Astrocyte (in vitro differentiated cells and primary cell): ENCODE measurements at regions not wholly inside any gene's neighbourhood (a gene's known extent, or its start where the extent isn't known, plus 50 kb on each side); places are given as distances from the start of the nearest gene placed in this dataset.
A peak's percentile ranks its signal among the peaks of the same experiment; 100 is the strongest.

Experiments used
- DNase-seq: peaks from one replicate; pipeline ENCODE4 v3.0.0-alpha.2; 2010; ENCODE audit warnings: low read depth
- FAIRE-seq: peaks from 2 replicates; lab custom pipeline; 2011; peaks lifted over from hg19 to GRCh38; lab: Jason Lieb, UNC
- H2AFZ ChIP-seq: 2 replicates; pipeline ENCODE4 v1.6.0; 2012; ENCODE audit warnings: low read depth, low read length, inconsistent platforms
- H3K27ac ChIP-seq: 2 replicates; pipeline ENCODE4 v1.5.1; 2011; ENCODE audit warnings: low read depth, low read length, inconsistent platforms
- H3K27me3 ChIP-seq: 2 replicates; pipeline ENCODE4 v1.6.0; 2011; ENCODE audit warnings: low read length, inconsistent platforms; ENCODE audit not compliant: insufficient read depth
- H3K36me3 ChIP-seq: 2 replicates; pipeline ENCODE4 v1.5.1; 2011; ENCODE audit warnings: low read length, inconsistent platforms; ENCODE audit not compliant: insufficient read depth
- H3K4me1 ChIP-seq: 2 replicates; pipeline ENCODE4 v1.5.1; 2011; ENCODE audit warnings: low read length, inconsistent platforms; ENCODE audit not compliant: insufficient read depth
- H3K4me2 ChIP-seq: 2 replicates; pipeline ENCODE4 v1.6.0; 2012; ENCODE audit warnings: low read length, inconsistent platforms
- H3K4me3 ChIP-seq: 2 replicates; pipeline ENCODE4 v1.5.1; 2011; ENCODE audit warnings: low read depth, mild to moderate bottlenecking, low read length, inconsistent platforms; ENCODE audit not compliant: insufficient read depth
- H3K79me2 ChIP-seq: 2 replicates; pipeline ENCODE4 v1.6.0; 2012; ENCODE audit warnings: mild to moderate bottlenecking, low read length, inconsistent platforms; ENCODE audit not compliant: insufficient read depth
- H3K9ac ChIP-seq: 2 replicates; pipeline ENCODE4 v1.6.0; 2012; ENCODE audit warnings: mild to moderate bottlenecking, low read length, inconsistent platforms
- H3K9me3 ChIP-seq: 2 replicates; pipeline ENCODE4 v1.5.1; 2012; ENCODE audit warnings: low read depth, mild to moderate bottlenecking, low read length, inconsistent platforms; ENCODE audit not compliant: insufficient read depth
- H4K20me1 ChIP-seq: 2 replicates; pipeline ENCODE4 v1.6.0; 2012; ENCODE audit warnings: low read length, inconsistent platforms; ENCODE audit not compliant: insufficient read depth
- H3K27ac Mint-ChIP-seq: one replicate; pipeline ENCODE4 v1.8.0; 2021; ENCODE audit warnings: mild to moderate bottlenecking, mixed read lengths; ENCODE audit not compliant: unreplicated experiment
- H3K27me3 Mint-ChIP-seq: one replicate; pipeline ENCODE4 v1.8.0; 2021; ENCODE audit warnings: low read depth, mixed read lengths; ENCODE audit not compliant: unreplicated experiment
- H3K36me3 Mint-ChIP-seq: one replicate; pipeline ENCODE4 v1.8.0; 2021; ENCODE audit warnings: low read depth, mixed read lengths; ENCODE audit not compliant: unreplicated experiment
- H3K4me1 Mint-ChIP-seq: one replicate; pipeline ENCODE4 v1.8.0; 2021; ENCODE audit warnings: low read depth, mixed read lengths; ENCODE audit not compliant: unreplicated experiment
- H3K4me3 Mint-ChIP-seq: one replicate; pipeline ENCODE4 v1.8.0; 2021; ENCODE audit warnings: mild to moderate bottlenecking, moderate library complexity, mixed read lengths; ENCODE audit not compliant: unreplicated experiment
- H3K9me3 Mint-ChIP-seq: one replicate; pipeline ENCODE4 v1.8.0; 2021; ENCODE audit warnings: mild to moderate bottlenecking, mixed read lengths; ENCODE audit not compliant: unreplicated experiment
- EZH2 ChIP-seq: IDR thresholded peaks from 2 replicates; pipeline ENCODE4 v1.6.1; 2012; ENCODE audit warnings: mild to moderate bottlenecking, low read length, inconsistent platforms; ENCODE audit not compliant: insufficient read depth
- TF ChIP-seq, protein P1 (sequence below): IDR thresholded peaks from 2 replicates; pipeline ENCODE4 v1.5.1; 2011; ENCODE audit warnings: low read depth, mild to moderate bottlenecking, inconsistent platforms, low read length, moderate library complexity; ENCODE audit not compliant: insufficient read depth

DNA sequence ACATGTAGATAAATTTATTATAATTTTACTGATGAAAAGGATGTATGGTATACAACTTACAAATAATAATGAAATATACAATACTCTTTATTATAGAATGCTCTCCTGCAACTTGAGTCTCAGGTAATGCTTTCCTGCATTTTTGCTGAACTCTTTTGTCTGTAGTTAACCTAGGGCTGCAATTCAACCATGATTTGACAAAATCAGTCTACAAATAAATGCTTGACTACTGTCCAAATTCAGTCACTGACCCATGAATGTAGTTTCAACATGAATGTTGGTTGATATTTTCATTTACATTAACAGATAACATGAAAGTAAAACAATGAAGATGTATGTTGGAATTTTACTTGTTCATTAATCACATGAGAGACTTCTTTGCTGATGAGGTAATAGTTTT lies 320.9 kb downstream of the ZSWIM6 start:
- Mint-ChIP-seq H3K4me3 (no peak overlapping the region), H3K27ac (no peak overlapping the region), H3K9me3 (peaks cover 2% of the 10 kb centered on the region), H3K36me3 (no peaks in the 10 kb centered on the region), H3K27me3 (peaks cover 13% of the 10 kb centered on the region), H3K4me1 (peaks cover 5% of the 10 kb centered on the region)
- no peaks in the 10 kb centered on the region for H3K27me3 ChIP-seq
- H3K9ac ChIP-seq, result no peak overlapping the region
- H3K36me3 ChIP-seq, result no peaks in the 10 kb centered on the region
- DNase-seq, result peak; percentile 5
- TF ChIP-seq EZH2, result no peak
- TF ChIP-seq, protein P1, sequence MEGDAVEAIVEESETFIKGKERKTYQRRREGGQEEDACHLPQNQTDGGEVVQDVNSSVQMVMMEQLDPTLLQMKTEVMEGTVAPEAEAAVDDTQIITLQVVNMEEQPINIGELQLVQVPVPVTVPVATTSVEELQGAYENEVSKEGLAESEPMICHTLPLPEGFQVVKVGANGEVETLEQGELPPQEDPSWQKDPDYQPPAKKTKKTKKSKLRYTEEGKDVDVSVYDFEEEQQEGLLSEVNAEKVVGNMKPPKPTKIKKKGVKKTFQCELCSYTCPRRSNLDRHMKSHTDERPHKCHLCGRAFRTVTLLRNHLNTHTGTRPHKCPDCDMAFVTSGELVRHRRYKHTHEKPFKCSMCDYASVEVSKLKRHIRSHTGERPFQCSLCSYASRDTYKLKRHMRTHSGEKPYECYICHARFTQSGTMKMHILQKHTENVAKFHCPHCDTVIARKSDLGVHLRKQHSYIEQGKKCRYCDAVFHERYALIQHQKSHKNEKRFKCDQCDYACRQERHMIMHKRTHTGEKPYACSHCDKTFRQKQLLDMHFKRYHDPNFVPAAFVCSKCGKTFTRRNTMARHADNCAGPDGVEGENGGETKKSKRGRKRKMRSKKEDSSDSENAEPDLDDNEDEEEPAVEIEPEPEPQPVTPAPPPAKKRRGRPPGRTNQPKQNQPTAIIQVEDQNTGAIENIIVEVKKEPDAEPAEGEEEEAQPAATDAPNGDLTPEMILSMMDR, result no peak
- no peak for FAIRE-seq
- H2AFZ ChIP-seq, result no peak overlapping the region
- H3K4me2 ChIP-seq, result no peak overlapping the region
- H4K20me1 ChIP-seq, result no peaks in the 10 kb centered on the region
- no peaks in the 10 kb centered on the region for H3K79me2 ChIP-seq
- no peaks in the 10 kb centered on the region for H3K9me3 ChIP-seq
- no peak overlapping the region for H3K4me3 ChIP-seq
- no peak overlapping the region for H3K27ac ChIP-seq
- H3K4me1 ChIP-seq, result no peaks in the 10 kb centered on the region

DNA sequence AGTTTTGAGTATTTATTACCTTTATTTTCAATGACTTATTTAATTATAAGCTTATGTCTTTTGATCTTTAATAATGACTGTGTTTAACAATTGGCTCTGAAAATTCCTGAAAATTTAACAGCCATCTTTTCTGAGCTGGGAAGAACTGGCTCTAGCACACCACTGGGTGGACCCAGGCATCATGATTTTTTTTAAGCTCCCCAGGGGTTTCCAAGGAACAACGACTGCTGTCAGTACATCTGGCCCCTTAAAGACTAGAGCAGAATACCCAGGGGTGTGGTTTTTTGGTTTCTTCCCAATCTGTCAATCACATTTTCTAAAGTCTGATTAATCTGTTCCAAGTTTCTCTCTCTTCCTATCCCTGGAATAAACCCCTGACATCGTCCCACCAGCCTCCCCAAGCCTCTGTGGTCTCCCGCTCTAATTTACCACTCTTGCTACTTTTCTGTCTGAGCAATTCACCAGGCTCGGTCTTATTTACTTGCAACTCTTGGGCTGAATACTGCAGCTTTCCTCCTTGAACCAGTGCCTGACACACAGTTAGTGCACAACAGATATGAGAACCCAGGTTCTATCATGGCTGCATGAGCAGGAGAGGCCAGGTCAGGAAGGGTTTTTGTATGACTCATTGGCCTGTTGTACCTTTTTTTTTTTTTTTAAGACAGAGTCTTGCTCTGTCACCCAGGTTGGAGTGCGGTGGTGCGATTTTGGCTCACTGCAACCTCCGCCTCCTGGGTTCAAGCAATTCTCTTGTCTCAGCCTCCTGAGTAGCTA lies 321.9 kb downstream of the ZSWIM6 start:
- DNase-seq (no peak), FAIRE-seq (no peak)
- H3K27ac ChIP-seq, result no peak overlapping the region
- H3K4me2 ChIP-seq, result no peak overlapping the region
- H3K27ac Mint-ChIP-seq, result no peak overlapping the region
- H3K36me3 Mint-ChIP-seq, result no peaks in the 10 kb centered on the region
- H3K4me3 ChIP-seq, result no peak overlapping the region
- TF ChIP-seq EZH2, result no peak
- TF ChIP-seq, protein P1, result no peak
- H3K4me3 Mint-ChIP-seq, result no peak overlapping the region
- H3K4me1 Mint-ChIP-seq, result peaks cover 10% of the 10 kb centered on the region
- no peaks in the 10 kb centered on the region for H3K4me1 ChIP-seq
- H3K9me3 Mint-ChIP-seq, result peaks cover 2% of the 10 kb centered on the region
- H3K9ac ChIP-seq, result no peak overlapping the region
- H3K9me3 ChIP-seq, result no peaks in the 10 kb centered on the region
- H4K20me1 ChIP-seq, result no peaks in the 10 kb centered on the region
- no peaks in the 10 kb centered on the region for H3K79me2 ChIP-seq
- no peak overlapping the region for H2AFZ ChIP-seq
- H3K27me3 Mint-ChIP-seq, result peaks cover 13% of the 10 kb centered on the region
- no peaks in the 10 kb centered on the region for H3K36me3 ChIP-seq
- H3K27me3 ChIP-seq, result no peaks in the 10 kb centered on the region

DNA sequence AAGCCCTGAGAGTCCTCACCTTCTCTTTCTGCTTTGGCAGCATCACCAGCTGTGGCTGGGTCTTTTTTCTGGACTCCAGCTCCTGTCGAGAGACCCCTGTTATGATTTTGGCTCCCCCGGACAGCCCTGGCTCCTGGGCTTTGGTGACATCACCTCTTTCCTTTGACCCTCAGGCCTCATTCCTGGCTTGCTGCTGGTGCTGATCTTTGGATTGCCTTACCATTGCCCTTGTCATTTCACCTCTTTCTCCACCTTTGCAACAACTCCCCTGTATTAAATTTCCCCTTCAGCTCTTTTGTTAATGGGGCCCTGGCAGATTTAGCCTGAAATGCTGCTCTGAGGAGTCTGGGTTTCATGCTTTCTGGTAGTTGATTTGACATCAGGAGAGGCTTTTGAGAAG lies 322.8 kb downstream of the ZSWIM6 start:
- H3K4me2 ChIP-seq, result no peak overlapping the region
- no peak for DNase-seq
- no peaks in the 10 kb centered on the region for H3K79me2 ChIP-seq
- TF ChIP-seq, protein P1, result no peak
- TF ChIP-seq EZH2, result no peak
- Mint-ChIP-seq H3K4me3 (no peak overlapping the region), H3K27me3 (peaks cover 12% of the 10 kb centered on the region), H3K36me3 (no peaks in the 10 kb centered on the region), H3K9me3 (peaks cover 2% of the 10 kb centered on the region), H3K4me1 (peaks cover 11% of the 10 kb centered on the region), H3K27ac (no peak overlapping the region)
- H3K36me3 ChIP-seq, result no peaks in the 10 kb centered on the region
- no peak overlapping the region for H2AFZ ChIP-seq
- H3K27me3 ChIP-seq, result no peaks in the 10 kb centered on the region
- no peaks in the 10 kb centered on the region for H3K9me3 ChIP-seq
- H3K4me1 ChIP-seq, result no peaks in the 10 kb centered on the region
- H3K4me3 ChIP-seq, result no peak overlapping the region
- H3K9ac ChIP-seq, result no peak overlapping the region
- no peak for FAIRE-seq
- H4K20me1 ChIP-seq, result no peaks in the 10 kb centered on the region
- H3K27ac ChIP-seq, result no peak overlapping the region
